GM21367 (cell line): ENCODE measurements at regions not wholly inside any gene's neighbourhood (a gene's known extent, or its start where the extent isn't known, plus 50 kb on each side); places are given as distances from the start of the nearest gene placed in this dataset.
"Not testable (repeated sequence)": the region's sequence is repeated elsewhere in the genome, so short reads cannot be mapped to it uniquely, and the experiment has no call there.

ENCODE experiments used
- ATAC-seq: cut with Tn5 transposase; IDR thresholded peaks from one replicate; pipeline ENCODE4 v1.9.1; 2021; ENCODE audit not compliant: unreplicated experiment

- ATAC-seq: no peak
Measured at GRCh38 chr5:154653764-154654485, 101.3 kb upstream of the LARP1 start.

GRCh38 chr5:154653418-154653763, 101.8 kb upstream of the LARP1 start:
- no peak for ATAC-seq

GRCh38 chr5:154652746-154653417, 102.3 kb upstream of the LARP1 start:
- no peak for ATAC-seq

- not testable (repeated sequence) for ATAC-seq
Measured at GRCh38 chr5:154651795-154652194, 103.4 kb upstream of the LARP1 start.

- ATAC-seq: no peak
Measured at GRCh38 chr5:154648706-154649105, 106.5 kb upstream of the LARP1 start.

GRCh38 chr5:154648229-154648628, 106.9 kb upstream of the LARP1 start:
- ATAC-seq: no peak

- no peak for ATAC-seq
Measured at GRCh38 chr5:154647761-154648145, 107.4 kb upstream of the LARP1 start.

- ATAC-seq: no peak
Measured at GRCh38 chr5:154647114-154647760, 107.9 kb upstream of the LARP1 start.

GRCh38 chr5:154646745-154647113, 108.4 kb upstream of the LARP1 start:
- no peak for ATAC-seq

- no peak for ATAC-seq
Measured at GRCh38 chr5:154644745-154645411, 110.3 kb upstream of the LARP1 start.

- no peak for ATAC-seq
Measured at GRCh38 chr5:154642499-154643245, 112.5 kb upstream of the LARP1 start.

GRCh38 chr5:154640213-154640831, 114.9 kb upstream of the LARP1 start:
- not testable (repeated sequence) for ATAC-seq

GRCh38 chr5:154636786-154637185, 118.4 kb upstream of the LARP1 start:
- not testable (repeated sequence) for ATAC-seq

GRCh38 chr5:154636271-154636670, 118.9 kb upstream of the LARP1 start:
- not testable (repeated sequence) for ATAC-seq

GRCh38 chr5:154633744-154634143, 121.4 kb upstream of the LARP1 start:
- not testable (repeated sequence) for ATAC-seq

- ATAC-seq: no peak
Measured at GRCh38 chr5:154631141-154631540, 124.0 kb upstream of the LARP1 start.

GRCh38 chr5:154630410-154630809, 124.8 kb upstream of the LARP1 start:
- no peak for ATAC-seq

GRCh38 chr5:154628685-154629084, 126.5 kb upstream of the LARP1 start:
- ATAC-seq: no peak

GRCh38 chr5:154627698-154628678, 127.2 kb upstream of the LARP1 start:
- no peak for ATAC-seq
